Smooth muscle cell of the brain vasculature (primary cell): ENCODE measurements at regions not wholly inside any gene's neighbourhood (a gene's known extent, or its start where the extent isn't known, plus 50 kb on each side); places are given as distances from the start of the nearest gene placed in this dataset.
"Not testable (repeated sequence)": the region's sequence is repeated elsewhere in the genome, so short reads cannot be mapped to it uniquely, and the experiment has no call there.

Experiments used
- DNase-seq: peaks from one replicate; pipeline ENCODE4 v3.0.0-alpha.2; 2012; ENCODE audit warnings: low read depth, low spot score

GRCh38 chr16:86955136-86955855, 361.9 kb downstream of the C16orf95 start:
- no peak for DNase-seq

DNA sequence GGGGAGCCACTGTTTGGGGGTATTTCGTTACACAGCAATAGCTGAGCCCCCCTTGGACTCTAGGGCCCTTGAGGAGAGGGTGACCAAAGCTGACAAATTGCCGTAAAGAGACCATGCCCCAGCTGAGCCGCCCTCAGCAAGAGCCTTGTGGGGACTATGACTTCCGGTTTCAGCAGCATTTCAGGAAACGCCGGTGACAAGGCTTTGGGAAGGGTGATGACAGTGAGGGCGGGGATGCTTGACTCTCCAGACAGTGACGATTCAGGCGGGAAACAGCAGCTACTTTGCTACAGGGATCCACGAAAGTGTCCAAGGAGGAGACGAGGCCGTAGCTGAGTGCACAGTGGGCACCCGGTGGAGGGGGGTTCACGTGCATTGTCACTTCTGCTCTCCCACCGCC, 360.8 kb downstream of the C16orf95 start:
- DNase-seq = no peak

DNA sequence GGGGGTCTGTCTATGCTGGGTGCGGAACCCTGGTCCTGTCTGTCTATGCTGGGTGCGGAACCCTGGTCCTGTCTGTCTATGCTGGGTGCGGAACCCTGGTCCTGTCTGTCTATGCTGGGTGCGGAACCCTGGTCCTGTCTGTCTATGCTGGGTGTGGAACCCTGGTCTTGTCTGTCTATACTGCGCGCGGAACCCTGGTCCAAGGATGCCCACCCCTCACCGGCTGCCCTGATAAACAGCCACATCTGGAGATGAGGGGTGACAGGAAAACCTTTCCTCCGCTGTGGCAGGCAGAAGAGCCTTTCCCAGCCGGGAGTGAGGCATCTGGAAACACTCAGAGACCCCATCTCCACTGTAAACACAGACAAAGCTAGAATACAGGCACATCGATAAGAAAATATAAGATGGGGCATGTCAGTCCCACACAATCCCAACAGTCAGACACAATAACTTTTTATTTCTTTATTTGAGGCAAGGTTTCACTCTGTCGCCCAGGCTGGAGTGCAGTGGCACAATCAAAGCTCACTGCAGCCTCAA, 359.5 kb downstream of the C16orf95 start:
- DNase-seq = not testable (repeated sequence)

- no peak for DNase-seq
These were observed 358.8 kb downstream of the C16orf95 start for GRCh38 chr16:86958423-86958822.

GRCh38 chr16:86959091-86959651, 358.0 kb downstream of the C16orf95 start:
- DNase-seq = no peak

DNA sequence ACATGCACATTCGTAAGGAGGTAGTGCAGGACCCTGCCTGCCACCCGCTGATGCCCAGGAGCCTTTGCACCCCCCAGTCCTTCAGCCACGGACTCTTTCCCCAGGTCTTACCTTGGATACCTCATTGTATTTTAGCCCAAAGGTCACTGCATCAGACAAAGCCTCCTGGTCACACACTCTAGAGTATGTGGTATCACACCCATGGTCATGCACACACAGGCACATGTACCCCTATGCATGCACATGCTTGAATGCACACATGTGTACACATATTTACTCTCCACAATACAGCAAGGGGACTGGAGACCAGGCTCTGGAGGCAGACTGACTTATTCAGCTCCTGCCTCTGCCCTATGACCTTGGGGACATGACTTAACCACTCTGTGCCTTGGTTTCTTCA, 357.5 kb downstream of the C16orf95 start:
- DNase-seq = no peak

GRCh38 chr16:86960266-86960665, 356.9 kb downstream of the C16orf95 start:
- DNase-seq = no peak

DNA sequence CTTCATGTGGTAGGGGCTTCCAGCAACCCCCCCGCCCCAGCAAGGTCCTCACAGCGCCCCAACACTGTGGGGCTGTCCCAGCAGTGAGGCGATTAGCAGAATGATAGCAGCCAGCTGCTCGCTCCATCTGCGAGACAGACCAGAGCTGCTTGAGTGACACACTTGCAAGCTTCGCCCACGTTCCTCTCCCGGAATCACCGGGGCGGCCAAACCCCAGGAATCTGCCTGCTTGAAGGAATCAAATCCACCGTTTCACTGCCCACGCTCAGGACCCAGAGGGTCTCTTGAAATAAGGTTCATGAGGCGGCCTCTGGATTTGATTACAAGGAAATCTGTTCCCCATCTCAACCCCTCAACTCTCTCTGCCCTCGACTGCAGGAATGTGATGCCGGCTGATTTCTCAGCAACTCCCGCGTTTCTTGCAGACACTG, 356.0 kb downstream of the C16orf95 start:
- DNase-seq = no peak

GRCh38 chr16:86962259-86962658, 354.9 kb downstream of the C16orf95 start:
- no peak for DNase-seq

- no peak for DNase-seq
These were observed 354.3 kb downstream of the C16orf95 start for GRCh38 chr16:86962913-86963312.

GRCh38 chr16:86963600-86964575, 353.3 kb downstream of the C16orf95 start:
- DNase-seq = no peak

DNA sequence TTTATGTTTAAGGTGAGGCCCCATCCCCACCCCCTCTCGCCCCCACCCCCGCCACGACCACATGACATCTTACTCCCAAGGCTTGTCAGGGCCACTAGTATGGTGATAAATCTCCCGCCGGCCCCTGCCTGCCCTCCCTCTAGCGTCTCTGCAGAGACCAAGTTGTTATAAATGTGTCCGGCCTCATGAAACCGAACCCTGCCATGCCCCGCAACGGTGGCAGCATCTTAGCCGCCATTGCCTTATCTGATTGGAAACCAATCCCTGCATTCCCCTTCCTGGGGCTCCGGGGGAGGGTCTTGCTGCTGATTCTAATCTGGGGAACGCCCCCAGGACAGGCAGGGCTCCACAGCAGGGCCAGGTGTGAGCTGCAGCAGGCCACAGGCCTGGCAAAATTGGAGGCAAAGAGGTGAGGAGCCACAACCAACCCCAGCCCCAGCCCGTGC, 352.4 kb downstream of the C16orf95 start:
- no peak for DNase-seq

DNA sequence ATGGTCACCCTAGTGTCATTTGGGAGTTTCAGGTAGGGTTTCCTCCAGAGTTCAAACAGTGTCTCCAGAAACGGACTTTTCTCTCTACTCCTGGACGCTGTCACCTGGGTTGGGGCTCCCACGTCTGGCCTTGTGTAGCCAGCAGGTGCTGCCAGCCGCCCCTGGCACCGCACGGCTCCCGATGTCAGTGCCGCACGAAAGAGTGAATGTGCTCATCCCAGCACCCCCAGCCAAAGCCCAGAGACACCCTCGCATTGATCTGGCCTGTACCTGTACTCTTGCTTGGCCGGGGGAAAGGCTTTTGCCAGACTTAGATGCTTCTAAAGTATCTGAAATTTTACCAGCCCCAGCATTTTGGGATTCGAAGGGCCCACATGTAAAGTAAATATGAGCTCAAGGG, 351.9 kb downstream of the C16orf95 start:
- no peak for DNase-seq

GRCh38 chr16:86965840-86966550, 351.2 kb downstream of the C16orf95 start:
- DNase-seq = no peak

- DNase-seq = no peak
These were observed 350.4 kb downstream of the C16orf95 start for GRCh38 chr16:86966777-86967176.

DNA sequence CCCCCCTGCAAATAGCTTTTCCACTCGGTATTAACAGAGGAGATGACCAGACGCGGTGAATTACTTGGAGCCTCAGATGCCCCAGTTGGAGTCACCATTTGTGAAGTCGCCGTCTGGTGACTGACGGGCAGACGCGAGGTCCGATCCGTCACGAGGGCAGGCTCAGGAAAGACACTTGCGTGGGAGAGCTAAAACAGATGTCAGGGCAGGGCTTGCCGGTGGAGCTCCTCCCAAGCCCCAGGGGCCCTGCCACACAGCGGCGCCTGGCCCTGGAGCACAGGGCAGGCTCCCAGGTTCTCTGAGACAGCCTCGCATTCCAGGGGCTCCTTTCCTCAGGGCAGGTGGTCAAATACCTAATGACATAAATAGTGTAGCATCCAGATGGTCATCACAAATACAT, 348.3 kb downstream of the C16orf95 start:
- DNase-seq = no peak

DNA sequence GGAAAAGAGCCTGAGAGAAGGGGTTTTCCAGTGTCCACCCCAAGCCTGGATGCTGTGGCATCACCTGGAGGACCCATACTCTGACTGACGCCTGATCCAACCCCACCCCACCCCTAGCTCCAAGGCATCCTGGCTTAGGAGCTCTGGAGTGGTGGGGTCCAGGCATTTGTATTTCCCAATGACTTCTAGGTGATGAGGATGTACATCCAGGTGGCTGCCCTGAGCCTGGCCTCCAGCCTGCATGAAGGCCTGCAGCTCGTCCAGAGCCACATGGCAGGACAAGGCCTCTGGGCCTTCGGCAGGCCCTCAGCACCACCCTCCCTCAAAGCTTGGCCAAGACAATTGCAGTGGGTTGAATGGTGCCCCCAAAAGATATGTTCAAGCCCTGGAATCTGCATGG, 347.5 kb downstream of the C16orf95 start:
- DNase-seq = no peak

DNA sequence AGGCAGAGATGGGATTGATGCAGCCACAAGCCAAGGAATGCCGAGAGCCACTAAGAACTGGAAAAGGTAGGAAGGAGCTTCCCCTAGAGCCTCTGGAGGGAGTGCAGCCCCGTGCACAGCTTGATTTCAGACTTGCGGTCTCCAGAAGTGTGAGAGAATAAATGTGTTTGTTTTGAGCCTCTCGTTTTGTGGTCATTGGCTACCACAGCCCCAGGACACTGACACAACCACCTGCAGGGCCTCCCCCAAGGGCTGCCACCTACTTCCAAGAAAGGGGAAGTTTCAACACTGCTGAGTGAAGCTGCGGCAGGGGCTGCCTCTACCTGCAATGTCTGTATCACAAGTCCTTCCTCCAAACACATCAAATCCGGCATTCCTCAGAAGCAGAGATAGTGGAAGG, 346.9 kb downstream of the C16orf95 start:
- no peak for DNase-seq

GRCh38 chr16:86970726-86971125, 346.5 kb downstream of the C16orf95 start:
- DNase-seq = no peak

DNA sequence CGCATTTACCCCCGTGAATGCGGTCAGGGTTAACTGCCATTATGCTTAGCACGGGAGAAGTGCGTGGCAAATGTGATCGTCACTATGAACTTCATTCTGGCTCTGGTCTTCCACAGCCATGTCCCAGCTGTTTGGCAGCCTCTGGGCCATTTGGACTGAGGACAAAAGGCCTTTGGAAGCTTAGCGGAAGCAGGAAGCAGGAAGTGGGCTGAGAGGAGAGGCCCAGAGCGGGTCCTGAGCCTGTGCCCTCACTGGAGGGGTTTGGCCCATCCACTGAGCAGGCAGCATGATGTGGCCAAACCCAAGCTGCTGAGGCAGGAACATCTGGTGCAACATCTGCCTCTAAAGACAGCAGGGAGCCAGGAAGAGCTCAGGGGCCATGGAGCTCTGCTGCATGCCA, 345.9 kb downstream of the C16orf95 start:
- DNase-seq = no peak

DNA sequence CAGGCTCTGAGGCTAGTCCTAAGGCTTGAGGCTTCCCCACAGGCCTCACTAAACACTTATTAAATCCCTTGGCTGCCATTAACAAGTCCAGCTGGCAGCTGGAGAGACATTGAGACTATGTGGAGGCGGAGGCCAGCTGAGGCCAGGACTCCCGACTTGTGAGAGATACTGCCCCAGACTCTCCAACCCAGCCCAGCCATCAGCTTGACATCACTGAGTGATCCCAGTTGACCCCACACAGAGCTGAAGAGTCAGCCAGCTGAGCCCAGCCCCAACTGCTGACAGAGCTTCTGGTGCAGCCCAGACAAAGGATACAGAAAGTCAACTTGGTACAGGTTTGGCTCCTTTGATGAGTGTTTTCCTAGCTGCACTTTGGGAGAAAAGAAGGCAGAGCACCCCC, 343.1 kb downstream of the C16orf95 start:
- DNase-seq = no peak
